K562 (cell line): ENCODE measurements at regions not wholly inside any gene's neighbourhood (a gene's known extent, or its start where the extent isn't known, plus 50 kb on each side); places are given as distances from the start of the nearest gene placed in this dataset.

Experiments
- CTBP1 ChIP-seq: fragments of 450-650 bp; IDR thresholded peaks from 2 replicates; pipeline ENCODE4 v1.6.1; 2016; ENCODE audit warnings: borderline replicate concordance
- DPF2 ChIP-seq: fragments of 450-650 bp; IDR thresholded peaks from 2 replicates; pipeline ENCODE4 v1.6.1; 2016
- EP300 ChIP-seq: IDR thresholded peaks from 2 replicates; pipeline ENCODE4 v1.6.1; 2012; ENCODE audit warnings: low read length, improper control_type of control experiment
- FUS ChIP-seq: fragments of 200-400 bp; formaldehyde crosslinking; optimal IDR thresholded peaks from 2 replicates; pipeline ENCODE3; 2017; ENCODE audit warnings: low read depth, low read length
- GATA2 ChIP-seq: sonication (generic); formaldehyde crosslinking; IDR thresholded peaks from 2 replicates; pipeline ENCODE4 v1.4.0; 2020; ENCODE audit warnings: mild to moderate bottlenecking, missing genetic modification reagents
- HMBOX1 ChIP-seq: sonication (generic); IDR thresholded peaks from 2 replicates; pipeline ENCODE4 v1.6.1; 2016
- KLF16 ChIP-seq: IDR thresholded peaks from 2 replicates; pipeline ENCODE4 v1.6.1; 2016; ENCODE audit warnings: antibody characterized with exemption
- MYBL2 ChIP-seq, 2 experiments: fragments of 450-650 bp in 1 of 2; sonication (generic) in 1 of 2; formaldehyde crosslinking in 1 of 2; IDR thresholded peaks; 2 replicates each; pipeline versions ENCODE4 v1.6.1 to v1.8.1; 2017 to 2022; ENCODE audit warnings: borderline replicate concordance in 1 of 2, inconsistent platforms in 1 of 2, low read depth in 1 of 2, mild to moderate bottlenecking in 1 of 2, missing genetic modification reagents in 1 of 2, moderate library complexity in 1 of 2
- POLR2H ChIP-seq: IDR thresholded peaks from 2 replicates; pipeline ENCODE4 v1.6.1; 2016; ENCODE audit warnings: missing genetic modification characterization, low read depth, mild to moderate bottlenecking, control low read depth, missing compliant biosample characterization, moderate library complexity
- REST ChIP-seq, 2 experiments: fragments of 450-650 bp; formaldehyde crosslinking in 1 of 2; IDR thresholded peaks; 2 replicates each; pipeline versions ENCODE4 v1.4.0 to v1.6.1; 2014 to 2020; ENCODE audit warnings: mild to moderate bottlenecking in 2 of 2, borderline replicate concordance in 1 of 2, low read depth in 1 of 2
- RHOXF2B ChIP-seq: fragments of 250-450 bp; sonication (Bioruptor Pico); conservative IDR thresholded peaks from 2 replicates; pipeline ENCODE4 v1.5.1; 2021
- SMARCA4 ChIP-seq: fragments of 450-650 bp; IDR thresholded peaks from 2 replicates; pipeline ENCODE4 v1.6.1; 2016
- TBL1XR1 ChIP-seq, 2 experiments: IDR thresholded peaks; 2 replicates each; pipeline ENCODE4 v1.6.1; 2012; ENCODE audit warnings: improper control_type of control experiment in 2 of 2, low read length in 2 of 2, mild to moderate bottlenecking in 1 of 2
- ZNF121 ChIP-seq: sonication (generic); formaldehyde crosslinking; conservative IDR thresholded peaks from 2 replicates; pipeline ENCODE4 v1.8.0; 2022; ENCODE audit warnings: missing genetic modification reagents
- ZNF124 ChIP-seq: sonication (generic); formaldehyde crosslinking; IDR thresholded peaks from 2 replicates; pipeline ENCODE4 v1.8.1; 2022; ENCODE audit warnings: missing genetic modification reagents
- ZNF384 ChIP-seq: IDR thresholded peaks from 2 replicates; pipeline ENCODE4 v1.6.1; 2012; ENCODE audit warnings: low read depth, low read length, improper control_type of control experiment
- ZNF444 ChIP-seq: fragments of 250-450 bp; sonication (Bioruptor Pico); IDR thresholded peaks from 2 replicates; pipeline ENCODE4 v1.4.0; 2020; ENCODE audit warnings: mild to moderate bottlenecking, moderate library complexity
- ZNF79 ChIP-seq: fragments of 250-450 bp; sonication (Bioruptor Pico); IDR thresholded peaks from 2 replicates; pipeline ENCODE4 v1.4.0; 2020; ENCODE audit warnings: low read depth, mild to moderate bottlenecking, moderate library complexity

- TF ChIP-seq REST (IDR thresholded peaks at IDR 0.05; ENCODE audit: borderline replicate concordance) (no peak), REST (CRISPR knock-in tag; IDR thresholded peaks at IDR 0.05; ENCODE audit: low read depth) (no peak), HMBOX1 (peak; percentile 35; the same call in 1 of the 2 replicates), POLR2H (tag) (peak; percentile 41; the same call in 1 of the 2 replicates), KLF16 (peak; percentile 54; the same call in 1 of the 2 replicates), ZNF444 (no peak), MYBL2 (IDR thresholded peaks at IDR 0.05; ENCODE audit: low read depth) (no peak), MYBL2 (CRISPR knock-in tag; IDR thresholded peaks at IDR 0.05; ENCODE audit: borderline replicate concordance) (no peak), GATA2 (CRISPR knock-in tag) (peak; percentile 51; the same call in 1 of the 2 replicates), TBL1XR1 (IDR thresholded peaks at IDR 0.05; ENCODE audit: low read length in 2 of 2) (0 out of 4 replicates have a peak, but pooled peaks of 1 of the 2 experiments have one; percentile 44), ZNF384 (peak; percentile 96), EP300 (peak; percentile 79), RHOXF2B (CRISPR knock-in tag) (no peak), SMARCA4 (peak; percentile 81), CTBP1 (no peak), ZNF121 (CRISPR knock-in tag) (peak; percentile 38; the same call in 1 of the 2 replicates), ZNF124 (no peak), FUS (no peak), DPF2 (peak; percentile 84), ZNF79 (CRISPR knock-in tag) (no peak)
Observed at GRCh38 chr4:78671903-78672815, 104.0 kb upstream of the BMP2K start (continued).
